A673 (cell line): ENCODE measurements at regions not wholly inside any gene's neighbourhood (a gene's known extent, or its start where the extent isn't known, plus 50 kb on each side); places are given as distances from the start of the nearest gene placed in this dataset.

Experiments
- CTCF ChIP-seq: fragments of 300-800, 200-600 bp; sonication (generic); conservative IDR thresholded peaks from 2 replicates; pipeline ENCODE4 v1.5.1; 2017; ENCODE audit warnings: low read depth, mild to moderate bottlenecking, antibody characterized with exemption, low read length, moderate library complexity, mixed read lengths
- EZH2 ChIP-seq: fragments of 200-600 bp; sonication (generic); IDR thresholded peaks from 2 replicates; pipeline ENCODE4 v1.6.1; 2017; ENCODE audit warnings: borderline replicate concordance, low read depth, mild to moderate bottlenecking, mixed read lengths, antibody characterized with exemption, low read length; ENCODE audit not compliant: poor library complexity, severe bottlenecking

- TF ChIP-seq CTCF (no peak), EZH2 (no peak)
Observed at GRCh38 chr11:121754598-121754997, 301.8 kb upstream of the SORL1-AS1 start.
